ENCODE measurements at regions not wholly inside any gene's neighbourhood (a gene's known extent, or its start where the extent isn't known, plus 50 kb on each side); places are given as distances from the start of the nearest gene placed in this dataset.

DNA sequence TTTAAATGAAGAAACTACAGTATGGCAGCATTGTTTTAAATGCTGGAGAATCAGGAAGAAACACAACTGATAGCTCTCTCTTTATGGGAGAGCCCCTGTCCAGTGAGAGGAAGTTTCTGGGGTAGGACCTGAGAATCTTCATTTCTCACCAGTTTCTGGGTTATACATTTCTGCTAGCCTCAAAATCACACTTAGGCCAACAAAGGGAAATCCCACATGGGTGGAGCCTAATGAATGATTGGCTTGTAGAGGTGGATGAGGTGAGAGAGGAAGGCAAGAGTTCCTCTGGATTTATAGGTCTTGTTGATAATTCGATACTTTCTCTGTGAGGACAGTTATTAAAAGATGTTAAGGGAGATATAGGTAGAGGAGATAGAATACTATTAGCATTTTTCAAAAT, 1397.3 kb upstream of the TENM4 start:
- FAIRE-seq (no peak), DNase-seq (ENCODE audit: insufficient read length, low spot score) (no peak)
- TF ChIP-seq, protein P1, sequence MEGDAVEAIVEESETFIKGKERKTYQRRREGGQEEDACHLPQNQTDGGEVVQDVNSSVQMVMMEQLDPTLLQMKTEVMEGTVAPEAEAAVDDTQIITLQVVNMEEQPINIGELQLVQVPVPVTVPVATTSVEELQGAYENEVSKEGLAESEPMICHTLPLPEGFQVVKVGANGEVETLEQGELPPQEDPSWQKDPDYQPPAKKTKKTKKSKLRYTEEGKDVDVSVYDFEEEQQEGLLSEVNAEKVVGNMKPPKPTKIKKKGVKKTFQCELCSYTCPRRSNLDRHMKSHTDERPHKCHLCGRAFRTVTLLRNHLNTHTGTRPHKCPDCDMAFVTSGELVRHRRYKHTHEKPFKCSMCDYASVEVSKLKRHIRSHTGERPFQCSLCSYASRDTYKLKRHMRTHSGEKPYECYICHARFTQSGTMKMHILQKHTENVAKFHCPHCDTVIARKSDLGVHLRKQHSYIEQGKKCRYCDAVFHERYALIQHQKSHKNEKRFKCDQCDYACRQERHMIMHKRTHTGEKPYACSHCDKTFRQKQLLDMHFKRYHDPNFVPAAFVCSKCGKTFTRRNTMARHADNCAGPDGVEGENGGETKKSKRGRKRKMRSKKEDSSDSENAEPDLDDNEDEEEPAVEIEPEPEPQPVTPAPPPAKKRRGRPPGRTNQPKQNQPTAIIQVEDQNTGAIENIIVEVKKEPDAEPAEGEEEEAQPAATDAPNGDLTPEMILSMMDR (IDR thresholded peaks at IDR 0.05; ENCODE audit: insufficient read depth, missing control alignments): no peak

DNA sequence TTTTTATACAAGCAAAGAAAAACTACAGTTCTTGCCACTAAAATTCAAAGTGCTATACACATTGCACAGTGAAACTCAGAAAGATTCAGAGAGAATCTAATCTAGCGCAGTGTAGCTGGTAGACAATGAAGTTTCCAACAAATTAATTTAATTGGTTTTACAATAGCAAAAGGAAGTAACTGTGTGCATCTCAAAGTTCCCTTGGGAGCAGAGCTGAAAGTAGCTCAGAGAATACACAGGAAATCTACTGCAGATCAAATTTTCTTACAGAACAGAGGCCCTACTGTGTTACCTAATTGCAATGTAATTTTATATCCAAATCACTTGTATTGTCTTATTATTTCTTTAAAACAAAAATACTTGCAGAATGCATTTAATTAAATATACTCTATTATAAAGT, 1396.2 kb upstream of the TENM4 start:
- TF ChIP-seq, protein P1 (IDR thresholded peaks at IDR 0.05; ENCODE audit: insufficient read depth, missing control alignments): no peak
- DNase-seq (ENCODE audit: insufficient read length, low spot score): no peak
- FAIRE-seq: no peak

DNA sequence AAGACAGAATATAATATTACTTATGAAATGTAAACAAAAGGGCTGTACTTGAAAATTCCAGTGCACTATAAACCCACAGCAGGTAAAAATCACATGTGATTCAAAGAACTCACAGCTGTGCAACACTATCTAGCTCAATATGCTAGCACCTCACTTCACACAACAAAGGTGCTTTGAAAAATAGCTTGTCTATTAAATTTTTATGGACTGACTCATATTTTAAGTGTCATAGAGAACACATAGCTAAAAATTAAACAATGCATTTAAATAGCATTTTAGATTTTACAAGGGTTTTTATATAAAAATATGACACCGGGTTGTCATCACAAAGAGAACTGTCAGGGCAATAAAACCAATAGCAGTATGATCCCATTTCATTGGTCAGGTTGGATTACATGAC, 1390.5 kb upstream of the TENM4 start:
- DNase-seq (ENCODE audit: insufficient read length, low spot score) (no peak), FAIRE-seq (no peak)
- TF ChIP-seq, protein P1 (IDR thresholded peaks at IDR 0.05; ENCODE audit: insufficient read depth, missing control alignments): no peak

DNA sequence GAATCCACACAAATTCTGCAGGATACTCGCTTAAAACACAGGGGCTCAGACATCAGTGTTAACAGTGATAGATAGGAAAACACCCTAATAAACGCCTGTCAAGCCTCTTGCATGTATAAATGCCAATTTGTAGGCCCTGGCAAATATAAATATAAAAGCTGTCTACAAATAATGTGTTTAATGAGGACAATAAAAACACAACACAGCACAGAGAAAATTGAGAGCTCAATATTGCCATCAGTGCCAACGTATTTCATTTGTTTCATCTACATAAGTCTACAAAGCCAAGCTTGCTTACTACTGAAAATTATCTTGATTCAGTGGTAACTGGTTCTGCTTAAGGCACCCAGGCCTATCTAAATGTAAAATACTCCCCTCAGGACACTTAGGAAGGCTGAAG, 1387.0 kb upstream of the TENM4 start:
- no peak for FAIRE-seq
- TF ChIP-seq, protein P1 (IDR thresholded peaks at IDR 0.05; ENCODE audit: insufficient read depth, missing control alignments): no peak
- DNase-seq (ENCODE audit: insufficient read length, low spot score): no peak

DNA sequence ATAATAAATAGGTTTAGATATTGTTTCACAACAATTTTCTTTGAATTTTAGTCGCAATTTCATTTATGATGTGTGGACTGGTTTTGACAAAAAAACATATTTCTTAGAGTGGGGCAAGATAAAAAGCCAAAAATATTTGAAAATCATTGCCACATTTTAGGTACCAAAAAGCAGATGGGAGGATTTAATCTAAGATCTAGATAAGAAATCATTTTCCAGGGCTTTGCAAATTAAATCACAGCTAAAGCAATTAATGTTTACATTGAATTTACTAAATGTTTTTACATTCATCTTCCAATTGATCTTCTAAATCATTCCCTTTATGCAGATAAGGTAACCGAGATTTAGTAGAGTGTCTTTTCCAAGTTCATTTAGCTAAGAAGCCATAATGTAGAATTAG, 1386.0 kb upstream of the TENM4 start:
- TF ChIP-seq, protein P1 (IDR thresholded peaks at IDR 0.05; ENCODE audit: insufficient read depth, missing control alignments): no peak
- no peak for FAIRE-seq
- DNase-seq (ENCODE audit: insufficient read length, low spot score): no peak

DNA sequence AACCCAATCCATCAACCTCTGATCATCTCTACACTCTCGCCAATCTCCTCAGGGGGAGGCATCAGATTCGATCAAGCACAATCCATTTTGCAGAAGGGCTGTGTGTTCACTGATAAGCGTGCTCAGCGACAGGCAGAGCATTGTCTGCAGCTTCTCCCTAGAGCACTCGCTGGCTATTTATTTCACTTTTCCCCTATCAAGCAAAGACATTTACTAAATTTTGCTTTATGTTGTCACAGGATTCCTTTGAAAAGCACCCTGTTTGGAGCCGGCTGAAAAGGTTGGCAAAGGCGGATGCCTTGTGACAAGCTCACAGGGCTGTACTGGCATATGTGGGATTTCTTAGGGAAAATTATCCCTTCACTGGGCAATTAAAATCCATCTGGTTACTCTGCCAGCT, 1381.5 kb upstream of the TENM4 start:
- DNase-seq (ENCODE audit: insufficient read length, low spot score) (no peak), FAIRE-seq (peak; percentile 16)
- TF ChIP-seq, protein P1 (IDR thresholded peaks at IDR 0.05; ENCODE audit: insufficient read depth, missing control alignments): no peak

DNA sequence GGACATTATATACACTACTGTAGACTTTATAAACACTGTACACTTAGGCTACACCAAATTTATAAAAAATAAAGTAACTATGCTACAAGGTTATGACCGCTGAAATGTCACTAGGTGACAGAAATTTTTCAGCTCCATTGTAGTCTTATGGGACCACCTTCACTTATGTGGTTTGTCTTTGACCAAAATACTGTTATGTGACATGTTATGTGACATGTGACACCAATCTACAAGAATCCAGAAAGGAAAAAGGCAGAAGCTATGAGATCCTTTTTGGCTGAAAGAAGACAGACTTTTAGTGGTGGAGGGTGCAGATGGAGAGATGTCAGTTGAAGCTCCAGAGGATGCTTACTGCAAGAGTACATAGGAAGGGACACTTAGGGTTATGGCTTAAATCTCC, 1378.4 kb upstream of the TENM4 start:
- DNase-seq (ENCODE audit: insufficient read length, low spot score): no peak
- FAIRE-seq: no peak

More for the DNA sequence above, 1378.4 kb upstream of the TENM4 start:
- TF ChIP-seq, protein P1 (IDR thresholded peaks at IDR 0.05; ENCODE audit: insufficient read depth, missing control alignments): no peak
